ENCODE measurements at regions not wholly inside any gene's neighbourhood (a gene's known extent, or its start where the extent isn't known, plus 50 kb on each side); places are given as distances from the start of the nearest gene placed in this dataset.
"Not testable (repeated sequence)": the region's sequence is repeated elsewhere in the genome, so short reads cannot be mapped to it uniquely, and the experiment has no call there.

GRCh38 chr3:145417678-145418077, 743.3 kb downstream of the PLOD2 start:
- no peak for DNase-seq (ENCODE audit: low read depth)

- no peak for DNase-seq (ENCODE audit: low read depth)
Measured at GRCh38 chr3:145422556-145422955, 738.4 kb downstream of the PLOD2 start.

- no peak for DNase-seq (ENCODE audit: low read depth)
Measured at GRCh38 chr3:145427355-145427754, 733.6 kb downstream of the PLOD2 start.

- no peak for DNase-seq (ENCODE audit: low read depth)
Measured at GRCh38 chr3:145429546-145429945, 731.4 kb downstream of the PLOD2 start.

- no peak for DNase-seq (ENCODE audit: low read depth)
Measured at GRCh38 chr3:145448436-145448835, 712.5 kb downstream of the PLOD2 start.

- no peak for DNase-seq (ENCODE audit: low read depth)
Measured at GRCh38 chr3:145450018-145450682, 710.8 kb downstream of the PLOD2 start.

- DNase-seq (ENCODE audit: low read depth), result no peak
Measured at GRCh38 chr3:145457825-145458552, 703.0 kb downstream of the PLOD2 start.

GRCh38 chr3:145459681-145460080, 701.3 kb downstream of the PLOD2 start:
- not testable (repeated sequence) for DNase-seq (ENCODE audit: low read depth)

- DNase-seq (ENCODE audit: low read depth), result no peak
Measured at GRCh38 chr3:145471976-145472375, 689.0 kb downstream of the PLOD2 start.

GRCh38 chr3:145482735-145483134, 678.2 kb downstream of the PLOD2 start:
- not testable (repeated sequence) for DNase-seq (ENCODE audit: low read depth)

- DNase-seq (ENCODE audit: low read depth), result no peak
Measured at GRCh38 chr3:145483992-145484391, 677.0 kb downstream of the PLOD2 start.

- no peak for DNase-seq (ENCODE audit: low read depth)
Measured at GRCh38 chr3:145489011-145489410, 672.0 kb downstream of the PLOD2 start.

GRCh38 chr3:145490088-145491048, 670.6 kb downstream of the PLOD2 start:
- no peak for DNase-seq (ENCODE audit: low read depth)

GRCh38 chr3:145492456-145492855, 668.5 kb downstream of the PLOD2 start:
- DNase-seq (ENCODE audit: low read depth), result no peak

GRCh38 chr3:145517416-145517815, 643.6 kb downstream of the PLOD2 start:
- not testable (repeated sequence) for DNase-seq (ENCODE audit: low read depth)

- DNase-seq (ENCODE audit: low read depth), result no peak
Measured at GRCh38 chr3:145518639-145519038, 642.3 kb downstream of the PLOD2 start.

GRCh38 chr3:145519398-145520047, 641.5 kb downstream of the PLOD2 start:
- DNase-seq (ENCODE audit: low read depth), result no peak

- no peak for DNase-seq (ENCODE audit: low read depth)
Measured at GRCh38 chr3:145522179-145522578, 638.8 kb downstream of the PLOD2 start.

- DNase-seq (ENCODE audit: low read depth), result no peak
Measured at GRCh38 chr3:145522893-145523651, 637.9 kb downstream of the PLOD2 start.

GRCh38 chr3:145531548-145531947, 629.4 kb downstream of the PLOD2 start:
- no peak for DNase-seq (ENCODE audit: low read depth)

GRCh38 chr3:145533696-145534095, 627.3 kb downstream of the PLOD2 start:
- DNase-seq (ENCODE audit: low read depth), result no peak

Measured in non-pigmented ciliary epithelial cell (primary cell).